Nephron progenitor cell (in vitro differentiated cells): ENCODE measurements at regions not wholly inside any gene's neighbourhood (a gene's known extent, or its start where the extent isn't known, plus 50 kb on each side); places are given as distances from the start of the nearest gene placed in this dataset.

Experiments used
- DNase-seq: peaks from one replicate; pipeline ENCODE4 v3.0.0; 2021
- H3K27ac Mint-ChIP-seq: 2 replicates; pipeline ENCODE4 v1.8.0; 2021; ENCODE audit warnings: mild to moderate bottlenecking, moderate library complexity, mixed read lengths
- H3K27me3 Mint-ChIP-seq: 2 replicates; pipeline ENCODE4 v1.8.0; 2021; ENCODE audit warnings: mild to moderate bottlenecking, low read depth, mixed read lengths; ENCODE audit not compliant: poor library complexity
- H3K36me3 Mint-ChIP-seq: 2 replicates; pipeline ENCODE4 v1.8.0; 2021; ENCODE audit warnings: low read depth, mixed read lengths
- H3K4me1 Mint-ChIP-seq: 2 replicates; pipeline ENCODE4 v1.8.0; 2021; ENCODE audit warnings: mixed read lengths
- H3K4me3 Mint-ChIP-seq: 2 replicates; pipeline ENCODE4 v1.8.0; 2021; ENCODE audit warnings: mild to moderate bottlenecking, moderate library complexity, mixed read lengths
- H3K9me3 Mint-ChIP-seq: 2 replicates; pipeline ENCODE4 v1.8.0; 2021; ENCODE audit warnings: mild to moderate bottlenecking, moderate library complexity, mixed read lengths
- CTCF ChIP-seq: fragments of 200-600 bp; sonication (generic); IDR thresholded peaks from 2 replicates; pipeline ENCODE4 v1.5.0; 2021; ENCODE audit warnings: antibody characterized with exemption

GRCh38 chr20:2238601-2239000 lies 57.2 kb upstream of the TGM3 start:
- Mint-ChIP-seq H3K27ac (peak overlapping the region; percentile 92), H3K27me3 (peaks cover 8% of the 10 kb centered on the region), H3K4me3 (no peak overlapping the region), H3K9me3 (no peaks in the 10 kb centered on the region), H3K4me1 (peaks cover 60% of the 10 kb centered on the region), H3K36me3 (no peaks in the 10 kb centered on the region)
- TF ChIP-seq CTCF, result no peak
- DNase-seq, result no peak

- Mint-ChIP-seq H3K4me1 (peaks cover 63% of the 10 kb centered on the region), H3K9me3 (no peaks in the 10 kb centered on the region), H3K27ac (no peak overlapping the region), H3K36me3 (no peaks in the 10 kb centered on the region), H3K4me3 (no peak overlapping the region), H3K27me3 (peaks cover 8% of the 10 kb centered on the region)
- no peak for DNase-seq
- TF ChIP-seq CTCF, result no peak
These were observed 55.0 kb upstream of the TGM3 start for GRCh38 chr20:2240835-2241234.

GRCh38 chr20:2242678-2243077 lies 53.1 kb upstream of the TGM3 start:
- Mint-ChIP-seq H3K27me3 (peaks cover 4% of the 10 kb centered on the region), H3K36me3 (no peaks in the 10 kb centered on the region), H3K4me3 (no peak overlapping the region), H3K27ac (no peak overlapping the region), H3K9me3 (no peaks in the 10 kb centered on the region), H3K4me1 (peaks cover 63% of the 10 kb centered on the region)
- DNase-seq, result no peak
- no peak for TF ChIP-seq CTCF

- DNase-seq, result no peak
- Mint-ChIP-seq H3K36me3 (no peaks in the 10 kb centered on the region), H3K4me1 (peaks cover 57% of the 10 kb centered on the region), H3K27ac (no peak overlapping the region), H3K9me3 (no peaks in the 10 kb centered on the region), H3K27me3 (peaks cover 8% of the 10 kb centered on the region), H3K4me3 (peak overlapping the region; percentile 69)
- no peak for TF ChIP-seq CTCF
These were observed 51.3 kb upstream of the TGM3 start for GRCh38 chr20:2244523-2244922.

- Mint-ChIP-seq H3K27ac (peak overlapping the region; percentile 75), H3K27me3 (peaks cover 8% of the 10 kb centered on the region), H3K4me3 (peak overlapping the region; percentile 69), H3K9me3 (no peaks in the 10 kb centered on the region), H3K4me1 (peaks cover 53% of the 10 kb centered on the region), H3K36me3 (no peaks in the 10 kb centered on the region)
- peak; percentile 40 for DNase-seq
- no peak for TF ChIP-seq CTCF
These were observed 50.8 kb upstream of the TGM3 start for GRCh38 chr20:2244993-2245392.

- peaks cover 53% of the 10 kb centered on the region for H3K4me1 Mint-ChIP-seq
- H3K9me3 Mint-ChIP-seq, result no peaks in the 10 kb centered on the region
- H3K27ac Mint-ChIP-seq, result peak overlapping the region; percentile 93
- no peaks in the 10 kb centered on the region for H3K36me3 Mint-ChIP-seq
- peak overlapping the region; percentile 69 for H3K4me3 Mint-ChIP-seq
- no peak for TF ChIP-seq CTCF
- H3K27me3 Mint-ChIP-seq, result peaks cover 8% of the 10 kb centered on the region
- no peak for DNase-seq
These were observed 50.2 kb upstream of the TGM3 start for GRCh38 chr20:2245637-2246036.
